K562 (cell line): ENCODE measurements at regions not wholly inside any gene's neighbourhood (a gene's known extent, or its start where the extent isn't known, plus 50 kb on each side); places are given as distances from the start of the nearest gene placed in this dataset.
A peak's percentile ranks its signal among the peaks of the same experiment; 100 is the strongest.

Experiments
- ATAC-seq: fragments of 200-7000 bp; cut with Tn5 transposase; 3 replicates; pipeline ENCODE4 v1.9.1; 2020; ENCODE audit warnings: moderate library complexity
- BruUV-seq: library from RNA; stranded (reverse); fragments of 400-500 nt; replicated peaks from 2 replicates; lab custom pipeline; 2021; lab: Mats Ljungman, UMichigan
- CTCF ChIA-PET: fragments of 300-600 bp; formaldehyde crosslinking; extraction: SDS; loops from one replicate; lab custom pipeline; 2021; ENCODE audit warnings: low intra/inter-chr PET ratio; lab: Yijun Ruan, JAX
- POLR2A ChIA-PET: fragments of 300-600, 350-650 bp; sonication (Branson Sonifier 250); formaldehyde crosslinking; extraction: SDS; loops from one replicate; lab custom pipeline; 2021; ENCODE audit warnings: antibody characterized with exemption, inconsistent platforms; lab: Yijun Ruan, JAX
- DNase-seq, 4 experiments: peaks; one replicate each; pipeline versions ENCODE4 v3.0.0 to v3.0.0-alpha.2; 2011 to 2018; ENCODE audit warnings: low spot score in 3 of 4, mixed read lengths in 3 of 4; ENCODE audit errors: extremely low read depth in 1 of 4
- FAIRE-seq: peaks from 2 replicates; lab custom pipeline; 2011; peaks lifted over from hg19 to GRCh38; lab: Jason Lieb, UNC
- H2AFZ ChIP-seq: 2 replicates; pipeline ENCODE4 v1.6.0; 2011; ENCODE audit warnings: low read depth, low read length, control low read depth, inconsistent platforms
- H3K27ac ChIP-seq: fragments of 200-600 bp; 3 replicates; pipeline ENCODE4 v1.8.0; 2011; ENCODE audit warnings: low read depth, mild to moderate bottlenecking, control low read depth, inconsistent platforms, low read length, moderate library complexity, mixed read lengths; ENCODE audit errors: extremely low read depth
- H3K27me3 ChIP-seq, 2 experiments: fragments of 300-600 bp in 1 of 2; 2 replicates in 1 of 2; 3 replicates in 1 of 2; pipeline versions ENCODE4 v1.6.0 to v1.8.0; 2011; ENCODE audit warnings: inconsistent platforms in 2 of 2, low read length in 2 of 2, mild to moderate bottlenecking in 1 of 2, mixed read lengths in 1 of 2, moderate library complexity in 1 of 2; ENCODE audit not compliant: control insufficient read depth in 2 of 2, insufficient read depth in 2 of 2
- H3K36me3 ChIP-seq: fragments of 300-600 bp; 3 replicates; pipeline ENCODE4 v1.8.0; 2011; ENCODE audit warnings: mild to moderate bottlenecking, low read length, inconsistent platforms; ENCODE audit not compliant: control insufficient read depth, insufficient read depth
- H3K4me1 ChIP-seq, 2 experiments: fragments of 200-600 bp in 1 of 2; replicated peaks in 1 of 2; 2 replicates in 1 of 2; 3 replicates in 1 of 2; pipeline versions ENCODE4 v1.5.1 to v1.8.0; 2011; ENCODE audit warnings: inconsistent platforms in 2 of 2, low read length in 2 of 2, mild to moderate bottlenecking in 1 of 2, mixed read lengths in 1 of 2, moderate library complexity in 1 of 2; ENCODE audit not compliant: control insufficient read depth in 2 of 2, insufficient read depth in 2 of 2
- H3K4me2 ChIP-seq: 2 replicates; pipeline ENCODE4 v1.6.1; 2011; ENCODE audit warnings: low read length, control low read depth, inconsistent platforms, mixed read lengths; ENCODE audit not compliant: insufficient read depth
- H3K4me3 ChIP-seq: fragments of 200-600 bp; sonication (generic), shearing (Covaris generic); 2 replicates; pipeline ENCODE4 v1.5.1; 2016; ENCODE audit warnings: control low read depth, inconsistent platforms
- H3K79me2 ChIP-seq: fragments of 200-600 bp; 3 replicates; pipeline ENCODE4 v1.8.0; 2011; ENCODE audit warnings: low read length, inconsistent platforms; ENCODE audit not compliant: control insufficient read depth, insufficient read depth
- H3K9ac ChIP-seq, 2 experiments: 2 replicates each; pipeline versions ENCODE4 v1.6.0 to v1.6.1; 2011; ENCODE audit warnings: low read depth in 2 of 2, low read length in 2 of 2, control low read depth in 1 of 2, inconsistent platforms in 1 of 2, mild to moderate bottlenecking in 1 of 2, mixed read lengths in 1 of 2; ENCODE audit not compliant: insufficient read depth in 1 of 2
- H3K9me1 ChIP-seq: one replicate; pipeline ENCODE4 v1.6.0; 2011; ENCODE audit warnings: inconsistent platforms, mild to moderate bottlenecking, low read length, moderate library complexity; ENCODE audit not compliant: control insufficient read depth, insufficient read depth
- H3K9me3 ChIP-seq: replicated peaks from 2 replicates; pipeline ENCODE4 v1.5.1; 2011; ENCODE audit warnings: low read depth, low read length, inconsistent platforms; ENCODE audit not compliant: control insufficient read depth, insufficient read depth
- H4K20me1 ChIP-seq: replicated peaks from 2 replicates; pipeline ENCODE4 v1.6.1; 2011; ENCODE audit warnings: low read length, inconsistent platforms, mixed read lengths; ENCODE audit not compliant: control insufficient read depth, insufficient read depth
- ATF7 ChIP-seq: fragments of 450-650 bp; IDR thresholded peaks from 2 replicates; pipeline ENCODE4 v1.7.1; 2014; ENCODE audit warnings: mild to moderate bottlenecking, moderate library complexity
- BRF1 ChIP-seq: IDR thresholded peaks from 3 replicates; pipeline ENCODE4 v1.6.1; 2011; ENCODE audit warnings: borderline replicate concordance, mild to moderate bottlenecking; ENCODE audit not compliant: insufficient read length; ENCODE audit errors: extremely low read depth
- CBFA2T3 ChIP-seq: fragments of 450-650 bp; IDR thresholded peaks from 2 replicates; pipeline ENCODE4 v1.6.1; 2017
- CGGBP1 ChIP-seq: fragments of 250-450 bp; sonication (Bioruptor Pico); IDR thresholded peaks from 2 replicates; pipeline ENCODE4 v1.9.0; 2021; ENCODE audit warnings: mild to moderate bottlenecking
- CHD2 ChIP-seq: IDR thresholded peaks from 2 replicates; pipeline ENCODE4 v1.6.1; 2011; ENCODE audit warnings: low read depth, low read length
- MAFK ChIP-seq: IDR thresholded peaks from 2 replicates; pipeline ENCODE4 v1.6.1; 2011; ENCODE audit warnings: low read length, improper control_type of control experiment
- MCM5 ChIP-seq: fragments of 450-650 bp; IDR thresholded peaks from 2 replicates; pipeline ENCODE4 v1.6.1; 2016; ENCODE audit warnings: low read depth
- MEF2D ChIP-seq: conservative IDR thresholded peaks from 2 replicates; pipeline ENCODE4 v1.6.1; 2016; ENCODE audit warnings: low read depth, missing genetic modification characterization, missing compliant biosample characterization
- NUFIP1 ChIP-seq: fragments of 450-650 bp; IDR thresholded peaks from 2 replicates; pipeline ENCODE4 v1.6.1; 2018; ENCODE audit not compliant: partially characterized antibody
- POLR2G ChIP-seq: fragments of 200-400 bp; formaldehyde crosslinking; IDR thresholded peaks from 2 replicates; pipeline ENCODE4 v1.6.1; 2017; ENCODE audit warnings: low read depth, mild to moderate bottlenecking, antibody characterized with exemption, low read length, moderate library complexity
- SPI1 ChIP-seq: IDR thresholded peaks from 2 replicates; pipeline ENCODE4 v1.6.1; 2011; ENCODE audit warnings: low read depth, low read length, control low read depth, borderline replicate concordance
- TAL1 ChIP-seq: fragments of 450-650 bp; IDR thresholded peaks from 2 replicates; pipeline ENCODE4 v1.6.1; 2016; ENCODE audit warnings: mild to moderate bottlenecking
- TEAD2 ChIP-seq: fragments of 450-650 bp; IDR thresholded peaks from 2 replicates; pipeline ENCODE4 v1.6.1; 2016; ENCODE audit warnings: missing genetic modification characterization, control low read depth, missing compliant biosample characterization
- TRIM24 ChIP-seq, 2 experiments: fragments of 450-650 bp; IDR thresholded peaks; 2 replicates each; pipeline ENCODE4 v1.6.1; 2016
- ZBTB7A ChIP-seq: IDR thresholded peaks from 2 replicates; pipeline ENCODE4 v1.6.1; 2011; ENCODE audit warnings: low read depth, mild to moderate bottlenecking, low read length, moderate library complexity, borderline replicate concordance; ENCODE audit not compliant: control insufficient read depth
- ZEB2 ChIP-seq: fragments of 450-650 bp; IDR thresholded peaks from 2 replicates; pipeline ENCODE4 v1.6.1; 2016
- ZNF197 ChIP-seq: fragments of 200-800 bp; sonication (Bioruptor generic); IDR thresholded peaks from 2 replicates; pipeline ENCODE4 v1.6.1; 2016; ENCODE audit warnings: low read depth, missing genetic modification characterization, missing compliant biosample characterization
- ZNF212 ChIP-seq: fragments of 450-650 bp; formaldehyde crosslinking; IDR thresholded peaks from 2 replicates; pipeline ENCODE4 v1.4.0; 2020; ENCODE audit warnings: mild to moderate bottlenecking
- ZNF384 ChIP-seq: IDR thresholded peaks from 2 replicates; pipeline ENCODE4 v1.6.1; 2012; ENCODE audit warnings: low read depth, low read length, improper control_type of control experiment
- ZNF57 ChIP-seq: fragments of 450-650 bp; formaldehyde crosslinking; IDR thresholded peaks from 2 replicates; pipeline ENCODE4 v1.4.0; 2020; ENCODE audit warnings: mild to moderate bottlenecking, moderate library complexity
- ZNF695 ChIP-seq: fragments of 450-650 bp; formaldehyde crosslinking; IDR thresholded peaks from 2 replicates; pipeline ENCODE4 v1.4.0; 2020; ENCODE audit warnings: mild to moderate bottlenecking, moderate library complexity
- ZNF79 ChIP-seq: fragments of 250-450 bp; sonication (Bioruptor Pico); IDR thresholded peaks from 2 replicates; pipeline ENCODE4 v1.4.0; 2020; ENCODE audit warnings: low read depth, mild to moderate bottlenecking, moderate library complexity
- WGBS: fragments of 100-300 bp; shearing (Covaris generic); methylation state at CpG from one replicate; pipeline ENCODE4 v1.1.6; 2016; ENCODE audit warnings: low coverage, mixed read lengths; ENCODE audit not compliant: insufficient coverage; ENCODE audit errors: missing lambda C conversion rate; 5-methylcytosine and 5-hydroxymethylcytosine counted together
- in situ Hi-C: fragments of 300-500 bp; cut with MboI; formaldehyde crosslinking; loops from 4 replicates; pipeline ENCODE4 v1.15.0; 2018; ENCODE audit warnings: inconsistent platforms, mixed read lengths
- intact Hi-C: fragments of 100-400 bp; cut with micrococcal nuclease; formaldehyde crosslinking; loops from 2 replicates; pipeline ENCODE4 v1.14.2; 2022

- Histone ChIP-seq H3K9ac (no peak overlapping the region), H3K9me3 (no peaks in the 10 kb centered on the region), H3K79me2 (no peaks in the 10 kb centered on the region), H3K36me3 (no peaks in the 10 kb centered on the region), H3K4me3 (no peak overlapping the region), H3K9me1 (no peaks in the 10 kb centered on the region), H4K20me1 (no peaks in the 10 kb centered on the region), H3K27me3 (0 out of 5 replicates have a peak, but pooled peaks cover 0 to 4% of the 10 kb centered on the region in 2 experiments), H3K4me1 (no peaks in the 10 kb centered on the region), H3K27ac (no peak overlapping the region), H2AFZ (no peak overlapping the region), H3K4me2 (no peak overlapping the region)
- no peak for FAIRE-seq
- WGBS = 0% methylated on average over 1 of the region's 1 CpG
- no peak for DNase-seq
- TF ChIP-seq SPI1 (peak; percentile 67; the same call in 1 of the 2 replicates), ZNF57 (no peak), CHD2 (no peak), TAL1 (no peak), NUFIP1 (no peak)
- ChIA-PET CTCF (interaction anchor here (0.6 kb wide), 1 partner anchor 11 kb away, joined by 3 read pairs; no protein-coding TSS in a partner anchor), POLR2A (no interaction called here)
- BruUV-seq = no TSS peak
- in situ Hi-C loops (no loop called here), intact Hi-C loops (no loop called here)
- no peak for ATAC-seq
These were observed 64.9 kb downstream of the DNAJB9 start for GRCh38 chr7:108634535-108634934.

- BruUV-seq = no TSS peak
- ChIA-PET CTCF (no interaction called here), POLR2A (no interaction called here)
- Histone ChIP-seq H3K4me2 (no peak overlapping the region), H3K27me3 (0 out of 5 replicates have a peak, but pooled peaks cover 0 to 4% of the 10 kb centered on the region in 2 experiments), H3K9me1 (no peaks in the 10 kb centered on the region), H3K9me3 (no peaks in the 10 kb centered on the region), H3K79me2 (no peaks in the 10 kb centered on the region), H2AFZ (no peak overlapping the region), H3K27ac (no peak overlapping the region), H3K4me3 (no peak overlapping the region), H3K36me3 (no peaks in the 10 kb centered on the region), H4K20me1 (no peaks in the 10 kb centered on the region), H3K4me1 (no peaks in the 10 kb centered on the region), H3K9ac (no peak overlapping the region)
- DNase-seq (no peak), ATAC-seq (no peak; the same call in 2 of the 3 replicates), FAIRE-seq (no peak)
- intact Hi-C loops = no loop called here
- in situ Hi-C loops = no loop called here
- 0% methylated on average over 3 of the region's 3 CpGs for WGBS
- TF ChIP-seq TEAD2 (tag) (no peak), ZBTB7A (no peak), ZNF197 (CRISPR knock-in tag) (no peak), ATF7 (no peak), TRIM24 (IDR thresholded peaks at IDR 0.05) (no peak), MEF2D (tag) (no peak), ZNF212 (no peak), BRF1 (no peak), CBFA2T3 (no peak), CGGBP1 (CRISPR knock-in tag) (no peak), MCM5 (no peak), ZNF79 (CRISPR knock-in tag) (no peak), ZEB2 (no peak), ZNF695 (CRISPR knock-in tag) (no peak), POLR2G (no peak), ZNF384 (no peak), MAFK (no peak)
These were observed 67.5 kb downstream of the DNAJB9 start for GRCh38 chr7:108637049-108637621.
